ENCODE measurements at regions not wholly inside any gene's neighbourhood (a gene's known extent, or its start where the extent isn't known, plus 50 kb on each side); places are given as distances from the start of the nearest gene placed in this dataset.

DNA sequence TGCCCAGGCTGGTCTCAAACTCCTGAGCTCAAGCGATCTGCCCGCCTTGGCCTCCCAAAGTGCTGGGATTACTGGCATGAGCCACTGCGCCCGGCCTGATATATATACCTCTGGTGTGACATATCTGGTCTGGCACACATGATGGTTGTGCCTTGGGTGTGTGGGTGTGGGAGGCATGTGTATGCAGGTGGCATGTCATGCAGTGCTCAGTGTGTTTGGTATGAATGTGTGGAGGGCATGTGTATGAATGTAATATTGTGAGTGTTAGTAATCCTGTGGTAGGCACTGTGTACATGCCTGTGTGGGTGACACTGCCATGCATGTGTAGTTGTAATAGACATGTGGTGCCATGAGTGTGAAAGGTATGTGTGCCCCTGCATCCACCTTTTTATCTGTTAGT is 179.3 kb upstream of the GOT2 start:
- TF ChIP-seq, protein P1, sequence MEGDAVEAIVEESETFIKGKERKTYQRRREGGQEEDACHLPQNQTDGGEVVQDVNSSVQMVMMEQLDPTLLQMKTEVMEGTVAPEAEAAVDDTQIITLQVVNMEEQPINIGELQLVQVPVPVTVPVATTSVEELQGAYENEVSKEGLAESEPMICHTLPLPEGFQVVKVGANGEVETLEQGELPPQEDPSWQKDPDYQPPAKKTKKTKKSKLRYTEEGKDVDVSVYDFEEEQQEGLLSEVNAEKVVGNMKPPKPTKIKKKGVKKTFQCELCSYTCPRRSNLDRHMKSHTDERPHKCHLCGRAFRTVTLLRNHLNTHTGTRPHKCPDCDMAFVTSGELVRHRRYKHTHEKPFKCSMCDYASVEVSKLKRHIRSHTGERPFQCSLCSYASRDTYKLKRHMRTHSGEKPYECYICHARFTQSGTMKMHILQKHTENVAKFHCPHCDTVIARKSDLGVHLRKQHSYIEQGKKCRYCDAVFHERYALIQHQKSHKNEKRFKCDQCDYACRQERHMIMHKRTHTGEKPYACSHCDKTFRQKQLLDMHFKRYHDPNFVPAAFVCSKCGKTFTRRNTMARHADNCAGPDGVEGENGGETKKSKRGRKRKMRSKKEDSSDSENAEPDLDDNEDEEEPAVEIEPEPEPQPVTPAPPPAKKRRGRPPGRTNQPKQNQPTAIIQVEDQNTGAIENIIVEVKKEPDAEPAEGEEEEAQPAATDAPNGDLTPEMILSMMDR (IDR thresholded peaks at IDR 0.05): no peak
- no peak for TF ChIP-seq POLR2AphosphoS5 (IDR thresholded peaks at IDR 0.05; ENCODE audit: low read depth, low read length)

All from Panc1 (cell line).